ENCODE measurements at regions not wholly inside any gene's neighbourhood (a gene's known extent, or its start where the extent isn't known, plus 50 kb on each side); places are given as distances from the start of the nearest gene placed in this dataset.

GRCh38 chr11:134792044-134792443 lies 380.0 kb upstream of the B3GAT1 start:
- TF ChIP-seq CTCF (IDR thresholded peaks at IDR 0.05 in 4 of 5, conservative IDR thresholded peaks at IDR 0.05 in 1 of 5) (no peak), POLR2A (IDR thresholded peaks at IDR 0.05) (no peak)
